GM12874 (cell line): ENCODE measurements at regions not wholly inside any gene's neighbourhood (a gene's known extent, or its start where the extent isn't known, plus 50 kb on each side); places are given as distances from the start of the nearest gene placed in this dataset.

Source experiments
- CTCF ChIP-seq: IDR thresholded peaks from 2 replicates; pipeline ENCODE4 v1.5.1; 2011; ENCODE audit warnings: low read depth, mild to moderate bottlenecking, control low read depth, low read length, moderate library complexity; ENCODE audit not compliant: insufficient read depth

DNA sequence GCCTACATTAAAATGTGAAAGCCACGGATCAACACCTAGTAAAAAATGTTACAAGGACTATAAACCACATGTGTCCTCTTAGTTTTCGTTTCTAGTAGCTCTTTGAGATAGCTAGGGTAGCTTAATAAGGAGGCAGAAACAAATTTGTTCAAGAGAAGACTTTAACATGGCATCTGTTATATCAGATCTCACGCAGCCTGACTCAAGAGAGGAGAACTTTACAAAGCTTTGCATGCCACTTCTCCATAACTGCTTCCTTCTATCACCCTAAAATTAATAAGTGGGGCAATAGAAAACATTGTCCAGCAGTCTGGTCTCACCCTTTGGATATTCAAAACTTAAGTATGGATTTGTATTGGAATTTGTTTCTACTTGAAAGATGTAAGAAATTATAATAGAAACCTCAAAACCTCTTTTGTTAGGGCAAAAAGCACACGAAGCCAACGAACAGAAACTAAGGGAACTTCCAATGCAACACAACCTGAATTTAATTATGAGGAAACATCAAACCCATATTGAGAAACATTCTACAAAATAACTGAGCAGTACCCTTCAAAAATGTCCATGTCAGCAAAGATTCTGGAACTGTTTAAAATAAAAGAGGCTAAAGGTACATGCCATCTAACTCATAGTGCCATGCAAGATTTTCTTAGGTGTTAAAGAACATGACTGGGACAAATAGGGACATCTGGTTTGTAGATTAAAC lies 194.8 kb downstream of the LRIG3 start:
- no peak for TF ChIP-seq CTCF

GRCh38 chr12:58727521-58727920 lies 192.8 kb downstream of the LRIG3 start:
- TF ChIP-seq CTCF, result no peak

GRCh38 chr12:58728397-58728796 lies 191.9 kb downstream of the LRIG3 start:
- no peak for TF ChIP-seq CTCF

DNA sequence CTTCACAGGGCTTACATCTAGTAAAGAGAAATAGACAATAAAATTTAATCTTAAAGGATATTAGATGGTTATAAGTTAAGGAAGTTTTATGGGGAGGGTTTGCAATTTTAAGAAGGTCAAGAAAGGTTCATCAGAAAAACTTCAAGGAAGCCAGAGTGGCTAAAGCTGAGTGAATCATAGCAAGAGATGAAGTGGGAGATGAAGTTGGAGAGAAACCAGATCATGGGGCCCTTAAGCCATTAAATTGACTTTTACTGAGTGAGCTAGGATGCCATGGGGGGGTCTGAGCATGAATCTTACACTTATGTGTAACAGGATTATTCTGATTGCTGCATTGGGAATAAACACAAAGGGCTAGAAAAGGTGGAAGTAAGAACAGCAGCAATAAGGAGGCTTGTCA lies 189.2 kb downstream of the LRIG3 start:
- TF ChIP-seq CTCF, result no peak

DNA sequence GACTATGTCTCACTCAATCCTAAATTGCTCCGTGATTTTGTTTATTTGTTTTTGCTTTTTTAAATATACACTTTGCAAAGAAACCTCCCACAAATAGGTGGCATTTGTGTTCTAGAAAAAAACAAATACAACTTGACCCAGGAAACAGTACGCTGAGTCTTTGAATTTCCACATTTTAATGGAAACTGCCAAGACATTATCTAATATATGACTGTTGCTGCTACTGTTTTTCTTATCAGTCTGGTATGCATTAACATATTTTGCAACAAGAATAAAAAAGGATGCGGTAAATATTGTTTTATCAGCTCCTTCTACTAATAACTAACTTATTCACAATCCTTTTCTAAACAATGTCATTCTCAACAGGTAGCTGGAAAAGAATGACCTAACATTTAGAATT lies 187.4 kb downstream of the LRIG3 start:
- TF ChIP-seq CTCF, result no peak

- TF ChIP-seq CTCF, result no peak
These were observed 179.1 kb downstream of the LRIG3 start for GRCh38 chr12:58741226-58741625.

GRCh38 chr12:58745348-58746125 lies 174.8 kb downstream of the LRIG3 start:
- no peak for TF ChIP-seq CTCF
